ENCODE measurements at regions not wholly inside any gene's neighbourhood (a gene's known extent, or its start where the extent isn't known, plus 50 kb on each side); places are given as distances from the start of the nearest gene placed in this dataset.

DNA sequence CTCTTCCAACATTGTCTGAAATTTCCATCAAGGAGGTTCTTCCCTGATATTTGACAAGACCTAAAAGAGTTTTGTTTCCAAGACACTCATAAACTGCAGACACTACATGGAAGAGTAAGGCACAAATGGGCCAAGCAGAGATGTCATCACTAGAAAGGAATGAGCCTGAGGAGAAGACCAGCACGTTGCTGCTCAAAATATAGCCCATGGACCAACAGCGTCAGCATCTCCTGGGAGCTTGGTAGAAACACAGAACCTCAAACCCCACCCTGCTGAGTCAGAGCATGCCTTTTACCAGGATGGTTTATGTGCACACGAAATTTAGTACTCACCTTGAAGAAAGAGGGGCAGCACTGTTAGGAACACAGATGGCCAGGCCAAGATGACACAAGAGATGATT, 128.7 kb upstream of the MID1 start:
- DNase-seq, result no peak

DNA sequence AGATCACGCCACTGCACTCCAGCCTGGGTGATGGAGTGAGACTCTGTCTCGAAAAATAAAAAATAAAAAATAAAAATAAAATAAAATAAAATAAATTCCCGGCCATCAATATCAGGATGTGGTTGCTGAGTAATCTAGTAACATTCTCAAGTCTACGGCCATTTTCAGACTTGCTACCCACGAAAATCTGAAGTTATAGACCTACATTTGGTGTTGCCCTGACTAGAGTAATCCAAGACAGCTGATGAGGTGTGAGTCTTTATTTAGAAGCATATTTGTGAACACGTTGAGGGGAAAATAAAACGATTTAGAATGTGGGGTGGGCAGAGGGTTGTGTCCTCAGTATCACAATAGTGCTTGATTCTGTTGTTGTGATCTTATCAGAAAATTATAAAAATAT, 130.2 kb upstream of the MID1 start:
- no peak for DNase-seq

- no peak for DNase-seq
These were observed 132.7 kb upstream of the MID1 start for GRCh38 chrX:10753116-10753515.

- DNase-seq, result no peak
These were observed 134.1 kb upstream of the MID1 start for GRCh38 chrX:10754445-10754844.

DNA sequence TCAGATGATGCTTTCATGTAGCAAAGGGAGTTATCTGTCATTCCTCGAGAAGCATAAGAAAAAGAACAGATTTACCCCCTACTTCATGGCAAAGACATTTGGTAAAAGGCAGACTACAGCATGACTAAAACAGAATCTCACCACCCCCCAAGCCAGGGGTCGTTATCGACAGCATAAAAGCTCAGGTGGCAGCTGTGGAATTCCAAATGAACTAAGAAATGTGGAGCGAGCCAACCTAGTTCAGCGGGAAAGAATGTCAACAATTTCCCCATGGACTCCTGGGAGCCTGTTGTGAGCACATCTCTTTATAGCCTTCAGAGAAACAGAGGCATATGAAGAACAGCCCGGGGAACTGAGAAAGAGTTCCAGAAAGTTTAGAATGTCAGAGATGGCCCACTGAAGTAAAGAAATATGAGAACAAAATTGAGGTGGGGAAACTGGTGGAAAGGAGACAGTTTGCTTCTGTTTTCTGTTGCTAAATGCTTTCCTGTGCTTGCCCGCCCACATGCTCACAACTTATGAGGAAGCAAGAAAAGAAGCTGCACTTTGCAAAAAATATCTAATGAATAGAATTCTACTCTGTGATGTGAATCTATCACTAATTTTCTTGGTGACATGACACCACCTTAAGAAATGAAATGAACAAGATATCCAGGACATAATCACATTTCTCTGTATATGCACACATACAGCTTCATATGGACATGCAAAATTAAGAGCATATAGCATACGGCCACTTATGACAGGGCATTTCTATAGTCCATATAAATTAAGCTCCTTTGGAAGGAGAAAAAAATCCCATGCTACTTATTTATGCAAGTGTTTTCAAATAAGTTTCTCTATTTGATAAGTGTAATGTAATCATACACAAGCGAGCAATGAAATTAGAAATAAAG, 135.3 kb upstream of the MID1 start:
- DNase-seq, result no peak

DNA sequence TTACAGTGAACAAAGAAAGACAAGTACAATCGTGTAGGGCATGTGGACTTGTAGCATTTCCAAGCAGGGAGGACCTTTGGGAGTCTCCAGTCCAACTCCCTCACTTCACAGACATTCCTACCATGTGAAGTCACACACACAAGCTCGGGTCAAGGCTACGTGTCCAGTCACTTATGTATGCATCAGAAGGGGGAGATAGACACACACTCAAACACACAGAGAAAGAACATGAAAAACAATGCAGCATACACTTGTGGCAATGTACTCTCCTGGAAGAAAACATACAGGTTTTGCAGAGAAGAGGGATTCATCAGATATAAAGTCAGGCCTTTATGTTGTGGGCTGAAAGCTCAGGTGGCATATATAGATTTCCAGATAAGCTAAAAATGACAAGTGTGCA, 136.1 kb upstream of the MID1 start:
- DNase-seq, result no peak

- DNase-seq, result no peak
These were observed 138.9 kb upstream of the MID1 start for GRCh38 chrX:10759141-10759799.

DNA sequence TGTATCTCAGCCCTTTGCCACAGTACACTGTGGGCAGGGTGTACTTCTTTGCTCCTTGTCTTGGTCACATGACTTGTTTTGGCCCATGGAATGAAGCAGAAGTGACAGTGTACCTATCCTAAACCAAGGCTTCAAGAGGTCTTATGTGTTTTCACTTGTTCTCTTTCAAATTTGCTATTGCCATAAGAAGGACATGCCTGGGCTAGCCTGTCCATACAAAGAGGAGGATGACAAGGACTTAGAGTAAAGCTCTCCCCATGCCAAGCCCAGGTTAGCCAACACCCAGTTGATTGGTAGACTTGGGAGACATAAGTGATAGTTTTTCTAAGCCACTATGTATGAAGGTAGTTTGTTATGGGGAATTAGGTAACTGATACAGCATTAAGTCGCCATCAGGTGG, 141.1 kb upstream of the MID1 start:
- DNase-seq, result no peak

- DNase-seq, result peak; percentile 65
These were observed 148.8 kb upstream of the MID1 start for GRCh38 chrX:10769195-10769594.

GRCh38 chrX:10769696-10770619, 149.6 kb upstream of the MID1 start:
- DNase-seq, result peak; percentile 77

- DNase-seq, result no peak
These were observed 152.9 kb upstream of the MID1 start for GRCh38 chrX:10773318-10773717.

DNA sequence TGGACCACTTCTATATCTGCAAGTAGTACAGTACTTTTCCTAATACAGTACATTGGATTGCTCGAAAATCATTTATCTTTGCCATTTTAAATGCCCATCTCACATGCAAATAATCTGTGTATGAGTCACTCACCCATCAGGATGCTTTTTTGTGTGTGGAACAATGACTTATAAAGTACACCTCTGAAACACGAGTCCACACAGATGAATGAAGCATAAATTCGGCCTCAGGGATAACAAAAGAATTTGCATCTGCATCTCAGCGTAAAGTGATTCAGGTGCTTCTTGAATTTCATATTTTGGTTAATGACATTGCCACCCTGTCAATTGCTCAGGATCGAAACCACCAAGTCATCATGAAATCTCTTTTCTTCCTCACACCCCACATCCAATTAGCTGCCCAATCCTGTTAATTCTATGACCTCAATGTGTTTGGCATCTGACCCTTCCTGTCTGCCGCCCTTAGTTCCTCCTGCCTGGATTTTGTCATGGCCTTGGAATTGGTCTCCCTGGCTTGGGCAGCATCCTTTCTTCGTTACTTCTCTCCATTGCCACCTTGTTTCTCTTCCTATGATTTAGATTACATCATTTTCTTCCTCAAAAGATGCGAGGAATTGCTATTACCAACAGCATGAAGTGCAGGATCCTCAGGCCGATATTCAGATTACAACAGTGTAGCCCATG, 161.6 kb upstream of the MID1 start:
- DNase-seq, result no peak

DNA sequence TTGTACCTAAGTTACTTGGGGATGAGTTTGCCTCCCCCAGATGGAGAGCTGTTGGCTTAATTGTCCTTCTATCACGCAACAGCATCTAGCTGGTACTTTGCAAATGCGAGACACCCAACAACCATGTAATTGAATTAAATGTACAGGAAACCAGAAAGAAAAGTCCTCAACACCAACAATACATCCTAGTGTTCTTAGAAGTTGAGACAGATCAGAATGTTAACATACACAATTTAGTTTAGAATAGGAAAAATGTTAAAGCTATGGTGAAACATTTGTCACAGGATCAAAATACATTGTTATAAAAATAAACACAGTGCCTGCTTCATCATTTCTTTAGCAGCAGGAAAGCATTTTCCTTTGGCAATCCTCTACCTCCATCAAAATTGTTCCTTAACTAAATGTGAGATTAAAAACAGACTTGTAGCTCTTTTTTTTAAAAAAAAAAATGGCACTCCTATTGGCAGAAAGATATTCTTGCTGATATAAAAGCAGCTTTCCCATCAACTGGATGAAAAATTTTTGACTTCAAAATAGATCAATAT, 163.1 kb upstream of the MID1 start:
- DNase-seq, result no peak

DNA sequence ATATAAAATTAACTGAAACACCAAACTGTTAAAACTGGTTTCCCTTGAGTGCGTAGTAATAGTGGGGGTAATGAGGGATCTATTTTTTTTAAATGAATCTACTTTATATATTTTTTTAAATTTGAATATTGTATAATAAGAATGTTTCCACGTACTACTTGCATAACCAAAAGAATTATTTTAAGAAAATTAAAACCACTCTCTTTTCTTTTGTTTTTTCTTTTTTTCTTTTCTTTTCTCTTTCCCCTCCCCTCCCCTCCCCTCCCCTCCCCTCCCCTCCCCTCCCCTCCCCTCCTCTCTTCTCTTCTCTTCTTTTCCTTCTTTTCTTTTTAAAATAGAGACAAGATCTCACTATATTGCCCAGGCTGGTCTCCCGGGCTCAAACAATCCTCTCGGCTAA, 166.9 kb upstream of the MID1 start:
- no peak for DNase-seq

DNA sequence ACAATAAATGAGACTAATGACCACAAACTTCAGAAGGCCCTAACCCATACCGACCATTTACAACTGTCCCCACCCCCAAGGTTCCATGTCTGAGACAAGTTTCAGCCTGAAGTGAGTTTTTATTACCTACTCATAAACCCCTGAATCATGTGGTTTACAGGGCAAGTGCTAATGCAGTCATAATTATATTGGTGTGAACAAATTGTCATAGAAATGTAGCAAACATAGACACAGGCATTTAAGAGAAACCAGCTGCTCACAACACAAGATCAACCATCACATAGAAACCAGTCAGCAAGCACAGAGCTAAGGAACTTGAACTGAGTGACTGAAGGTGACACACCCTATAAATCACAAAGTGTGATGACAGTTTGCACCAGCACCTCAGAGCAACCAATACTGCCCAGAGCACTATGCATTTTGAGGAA, 173.8 kb upstream of the MID1 start:
- DNase-seq, result no peak

GRCh38 chrX:10795721-10796120, 175.3 kb upstream of the MID1 start:
- DNase-seq, result no peak

GRCh38 chrX:10797466-10797865, 177.1 kb upstream of the MID1 start:
- no peak for DNase-seq

DNA sequence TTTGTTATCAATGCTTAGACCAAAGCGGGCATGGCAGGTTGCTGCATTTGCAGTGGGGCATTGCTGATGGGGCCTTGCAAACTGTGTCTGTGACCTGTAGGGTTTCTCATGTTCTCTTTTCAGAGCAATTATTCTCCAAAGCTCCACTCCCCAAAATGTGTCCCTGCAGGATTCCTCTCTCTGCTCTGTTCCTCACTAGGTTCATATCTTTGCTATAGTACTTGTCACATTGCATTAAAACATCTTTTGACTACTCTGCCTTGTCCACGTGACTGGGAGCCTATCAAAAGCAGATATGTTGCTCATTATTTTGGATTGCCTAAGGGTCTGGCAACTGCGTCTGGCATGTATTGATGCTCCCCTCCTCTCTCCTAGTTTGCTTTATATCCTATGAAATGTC, 177.7 kb upstream of the MID1 start:
- DNase-seq, result no peak

- no peak for DNase-seq
These were observed 180.4 kb upstream of the MID1 start for GRCh38 chrX:10800796-10801195.

DNA sequence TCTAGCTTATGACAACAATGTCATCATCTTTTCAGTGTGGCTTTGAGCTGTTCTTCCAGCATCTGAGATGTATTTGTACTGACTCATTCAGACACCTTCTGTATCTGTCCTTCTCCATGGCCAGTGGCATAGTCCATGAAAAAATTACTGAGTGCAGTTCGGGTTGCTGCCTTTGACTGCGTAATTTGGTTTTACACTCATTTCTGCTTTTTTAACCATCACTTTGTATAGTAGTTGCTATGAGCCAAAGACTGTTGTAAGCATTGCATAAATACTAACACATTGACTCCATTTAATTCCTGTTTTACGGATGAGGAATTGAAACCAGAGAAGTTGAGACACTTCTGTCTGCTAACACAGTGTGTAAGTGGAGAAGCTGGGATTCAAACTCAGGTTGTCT, 190.7 kb upstream of the MID1 start:
- DNase-seq, result no peak

DNA sequence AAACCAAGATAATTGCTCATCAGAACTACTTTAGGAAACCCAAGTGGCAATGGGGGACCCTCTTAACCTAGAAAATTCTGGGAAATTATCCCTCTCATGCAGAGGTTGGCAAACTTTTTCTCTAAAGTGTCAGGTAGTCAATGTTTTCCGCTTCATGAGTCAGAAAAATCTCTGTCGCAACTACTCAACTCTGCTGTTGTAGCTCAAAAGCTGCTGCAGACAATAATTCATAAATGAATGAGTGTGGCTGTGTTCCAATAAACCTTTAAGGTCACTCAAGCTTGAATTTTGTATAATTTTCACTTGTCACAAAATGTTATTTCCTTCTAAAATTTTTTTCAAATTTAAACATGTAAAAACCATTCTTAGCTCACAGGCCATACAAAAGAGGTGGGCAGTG, 193.4 kb upstream of the MID1 start:
- DNase-seq, result no peak

DNA sequence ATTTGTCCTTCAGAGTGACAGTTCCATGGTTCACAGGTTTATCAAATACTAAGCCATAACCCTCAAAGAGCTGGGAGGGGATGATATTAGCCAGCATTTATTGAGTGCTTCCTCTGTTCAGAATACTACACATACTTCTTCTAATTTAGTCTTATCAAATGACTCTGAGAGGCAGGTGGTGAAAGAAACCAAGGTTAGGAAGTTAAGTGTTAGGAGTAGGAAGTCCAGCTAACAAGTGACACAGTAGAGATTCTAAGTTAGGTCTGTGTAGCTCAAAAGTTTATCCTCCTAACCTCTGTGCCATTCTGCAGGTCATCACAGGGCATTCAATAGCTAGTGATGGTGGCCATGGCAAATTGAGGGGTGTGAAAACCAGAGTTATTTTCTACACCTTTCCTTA, 198.3 kb upstream of the MID1 start:
- DNase-seq, result no peak

DNA sequence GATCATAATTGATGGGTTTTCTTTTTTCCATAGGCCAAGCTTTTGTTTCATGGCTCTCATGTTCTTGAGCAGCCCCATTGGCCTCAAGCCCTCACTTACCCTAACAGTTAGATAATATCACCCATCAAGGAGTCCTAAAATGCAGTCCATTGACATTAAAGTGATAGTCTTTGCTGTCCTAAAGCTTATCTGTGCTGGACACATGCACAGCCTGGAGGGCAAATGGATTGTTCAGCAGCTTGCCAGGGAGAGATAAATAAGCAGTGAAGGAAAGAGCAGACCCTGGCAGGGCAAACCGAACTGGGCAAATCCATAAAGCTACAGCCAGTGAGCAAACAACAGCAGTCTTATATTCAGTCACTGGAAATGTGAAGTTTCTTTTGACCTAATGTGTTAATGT, 199.6 kb upstream of the MID1 start:
- DNase-seq, result no peak

All from DMS153 (cell line).